NCI-H1105 treated with DMSO at 0.1 percent for 48 hours (cell line): ENCODE measurements at regions not wholly inside any gene's neighbourhood (a gene's known extent, or its start where the extent isn't known, plus 50 kb on each side); places are given as distances from the start of the nearest gene placed in this dataset.

ENCODE experiments used
- DNase-seq: peaks from one replicate; lab custom pipeline; 2025; lab: John Stamatoyannopoulos, UW

GRCh38 chr2:203789618-203790017, 78.0 kb upstream of the CTLA4 start:
- no peak for DNase-seq

- DNase-seq: no peak
Observed at GRCh38 chr2:203790134-203790852, 77.3 kb upstream of the CTLA4 start.

GRCh38 chr2:203796248-203797010, 71.1 kb upstream of the CTLA4 start:
- DNase-seq: no peak

GRCh38 chr2:203797276-203797675, 70.3 kb upstream of the CTLA4 start:
- no peak for DNase-seq

GRCh38 chr2:203797712-203798111, 69.9 kb upstream of the CTLA4 start:
- no peak for DNase-seq

- DNase-seq: no peak
Observed at GRCh38 chr2:203798296-203799087, 69.1 kb upstream of the CTLA4 start.

- no peak for DNase-seq
Observed at GRCh38 chr2:203799908-203800307, 67.7 kb upstream of the CTLA4 start.

- no peak for DNase-seq
Observed at GRCh38 chr2:203800783-203801182, 66.8 kb upstream of the CTLA4 start.

- DNase-seq: no peak
Observed at GRCh38 chr2:203802342-203803052, 65.1 kb upstream of the CTLA4 start.

GRCh38 chr2:203803053-203803429, 64.5 kb upstream of the CTLA4 start:
- DNase-seq: no peak

GRCh38 chr2:203804070-203804469, 63.5 kb upstream of the CTLA4 start:
- no peak for DNase-seq

- DNase-seq: no peak
Observed at GRCh38 chr2:203804764-203805485, 62.6 kb upstream of the CTLA4 start.

GRCh38 chr2:203805486-203805838, 62.1 kb upstream of the CTLA4 start:
- DNase-seq: no peak

GRCh38 chr2:203806761-203807160, 60.8 kb upstream of the CTLA4 start:
- DNase-seq: no peak

- DNase-seq: no peak
Observed at GRCh38 chr2:203808046-203808750, 59.4 kb upstream of the CTLA4 start.

- no peak for DNase-seq
Observed at GRCh38 chr2:203809084-203809521, 58.5 kb upstream of the CTLA4 start.

GRCh38 chr2:203809991-203810510, 57.5 kb upstream of the CTLA4 start:
- DNase-seq: no peak

- DNase-seq: no peak
Observed at GRCh38 chr2:203811491-203812221, 55.9 kb upstream of the CTLA4 start.

- DNase-seq: no peak
Observed at GRCh38 chr2:203812294-203813221, 55.0 kb upstream of the CTLA4 start.
